ENCODE measurements at regions not wholly inside any gene's neighbourhood (a gene's known extent, or its start where the extent isn't known, plus 50 kb on each side); places are given as distances from the start of the nearest gene placed in this dataset.
"Not testable (repeated sequence)": the region's sequence is repeated elsewhere in the genome, so short reads cannot be mapped to it uniquely, and the experiment has no call there.

DNA sequence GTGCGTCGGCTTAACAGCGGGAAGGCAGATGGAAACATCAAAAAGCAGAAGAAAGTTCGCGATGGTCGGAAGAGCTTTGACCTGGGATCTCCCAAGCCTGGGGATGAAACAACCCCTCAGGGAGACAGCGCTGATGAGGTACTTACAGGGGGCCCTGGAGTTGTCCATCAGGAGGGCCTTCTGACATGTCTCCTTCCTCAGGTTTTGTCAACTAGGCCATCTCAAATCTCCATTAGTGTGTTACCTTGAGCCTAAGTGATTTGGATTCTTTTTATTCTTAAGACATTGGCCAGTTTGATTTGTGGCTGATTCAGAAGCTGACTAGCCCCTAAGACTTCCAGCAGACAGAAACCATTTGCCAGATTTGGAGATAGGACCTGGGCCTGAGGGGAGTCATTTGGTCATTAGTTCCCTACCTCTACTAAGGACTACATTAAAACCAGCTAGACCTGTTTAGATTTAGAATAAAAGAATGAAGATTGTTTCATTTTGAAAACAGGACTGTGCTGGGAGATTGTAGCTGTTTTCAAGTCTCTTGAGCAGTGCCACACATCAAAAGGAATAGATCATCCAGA lies 97.6 kb upstream of the UMPS start:
- Mint-ChIP-seq H3K36me3 (no peaks in the 10 kb centered on the region), H3K9me3 (no peaks in the 10 kb centered on the region), H3K4me3 (no peak overlapping the region), H3K27me3 (peaks cover 0 to 4% of the 10 kb centered on the region in 2 donors), H3K4me1 (peaks cover 31 to 76% of the 10 kb centered on the region in 2 donors), H3K27ac (no peak overlapping the region)
- ATAC-seq (replicated peaks) (no peak), DNase-seq (no peak)

DNA sequence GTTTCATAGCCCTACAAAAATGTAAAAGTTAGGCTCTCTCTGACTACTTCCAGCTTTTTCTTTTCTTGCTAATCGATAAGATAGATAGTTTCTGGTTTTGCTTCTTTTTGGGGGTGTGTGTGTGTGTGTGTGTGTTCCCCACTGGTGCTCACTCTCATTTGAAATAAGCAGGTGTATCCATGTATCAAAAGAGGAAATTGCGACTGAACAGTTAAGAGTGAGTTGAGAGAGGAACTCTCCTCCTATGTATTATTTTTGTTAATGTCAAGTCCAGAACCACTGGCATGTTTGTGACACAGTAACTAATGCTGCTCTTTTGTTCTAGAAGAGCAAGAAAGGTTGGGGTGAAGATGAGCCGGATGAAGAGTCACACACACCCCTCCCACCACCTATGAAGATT lies 96.7 kb upstream of the UMPS start:
- Mint-ChIP-seq H3K27me3 (peaks cover 0 to 1% of the 10 kb centered on the region in 2 donors), H3K4me1 (peaks cover 29 to 78% of the 10 kb centered on the region in 2 donors), H3K27ac (no peak overlapping the region), H3K4me3 (no peak overlapping the region), H3K36me3 (no peaks in the 10 kb centered on the region), H3K9me3 (no peaks in the 10 kb centered on the region)
- DNase-seq (no peak), ATAC-seq (replicated peaks) (peak; percentile 42 to 49)

- Mint-ChIP-seq H3K36me3 (no peaks in the 10 kb centered on the region), H3K4me1 (peaks cover 35 to 80% of the 10 kb centered on the region in 2 donors), H3K4me3 (peak overlapping the region; percentile 21 to 54), H3K27ac (peak overlapping the region; percentile 60), H3K27me3 (no peaks in the 10 kb centered on the region), H3K9me3 (no peaks in the 10 kb centered on the region)
- DNase-seq (peak; percentile 13), ATAC-seq (replicated peaks) (peak; percentile 69 to 75)
Measured at GRCh38 chr3:124634210-124635168, 95.8 kb upstream of the UMPS start.

GRCh38 chr3:124635169-124635539 lies 95.1 kb upstream of the UMPS start:
- peaks cover 39 to 83% of the 10 kb centered on the region in 2 donors for H3K4me1 Mint-ChIP-seq
- no peaks in the 10 kb centered on the region for H3K27me3 Mint-ChIP-seq

GRCh38 chr3:124636101-124636862 lies 94.0 kb upstream of the UMPS start:
- Mint-ChIP-seq H3K4me1 (peaks cover 42 to 90% of the 10 kb centered on the region in 2 donors), H3K27me3 (no peaks in the 10 kb centered on the region), H3K27ac (no peak overlapping the region), H3K4me3 (no peak overlapping the region), H3K36me3 (no peaks in the 10 kb centered on the region), H3K9me3 (no peaks in the 10 kb centered on the region)
- DNase-seq (no peak), ATAC-seq (replicated peaks) (no peak)

More at GRCh38 chr3:124635169-124635539, 95.1 kb upstream of the UMPS start:
- DNase-seq (no peak), ATAC-seq (replicated peaks) (no peak)
- Mint-ChIP-seq H3K4me3 (peak overlapping the region in 1 of 2 donors; percentile 21), H3K9me3 (no peaks in the 10 kb centered on the region), H3K36me3 (no peaks in the 10 kb centered on the region), H3K27ac (no peak overlapping the region)

GRCh38 chr3:124636863-124637296 lies 93.4 kb upstream of the UMPS start:
- peaks cover 39 to 90% of the 10 kb centered on the region in 2 donors for H3K4me1 Mint-ChIP-seq
- H3K9me3 Mint-ChIP-seq: no peaks in the 10 kb centered on the region
- DNase-seq (no peak), ATAC-seq (replicated peaks) (no peak)
- H3K36me3 Mint-ChIP-seq: no peaks in the 10 kb centered on the region
- peak overlapping the region; percentile 4 for H3K27ac Mint-ChIP-seq
- H3K4me3 Mint-ChIP-seq: peak overlapping the region in 1 of 2 donors; percentile 37
- no peaks in the 10 kb centered on the region for H3K27me3 Mint-ChIP-seq

- DNase-seq (no peak), ATAC-seq (replicated peaks) (peak; percentile 65 to 81)
- Mint-ChIP-seq H3K27ac (peak overlapping the region; percentile 15), H3K9me3 (peaks cover 0 to 2% of the 10 kb centered on the region in 2 donors), H3K36me3 (no peaks in the 10 kb centered on the region), H3K27me3 (no peaks in the 10 kb centered on the region), H3K4me1 (peaks cover 32 to 86% of the 10 kb centered on the region in 2 donors), H3K4me3 (peak overlapping the region; percentile 26 to 56)
Measured at GRCh38 chr3:124639406-124640237, 90.6 kb upstream of the UMPS start.

GRCh38 chr3:124640635-124641306 lies 89.5 kb upstream of the UMPS start:
- Mint-ChIP-seq H3K9me3 (peaks cover 0 to 2% of the 10 kb centered on the region in 2 donors), H3K4me1 (peaks cover 28 to 83% of the 10 kb centered on the region in 2 donors), H3K36me3 (no peaks in the 10 kb centered on the region), H3K27ac (no peak overlapping the region), H3K4me3 (peak overlapping the region in 1 of 2 donors; percentile 56), H3K27me3 (no peaks in the 10 kb centered on the region)
- ATAC-seq (replicated peaks) (no peak), DNase-seq (no peak)

DNA sequence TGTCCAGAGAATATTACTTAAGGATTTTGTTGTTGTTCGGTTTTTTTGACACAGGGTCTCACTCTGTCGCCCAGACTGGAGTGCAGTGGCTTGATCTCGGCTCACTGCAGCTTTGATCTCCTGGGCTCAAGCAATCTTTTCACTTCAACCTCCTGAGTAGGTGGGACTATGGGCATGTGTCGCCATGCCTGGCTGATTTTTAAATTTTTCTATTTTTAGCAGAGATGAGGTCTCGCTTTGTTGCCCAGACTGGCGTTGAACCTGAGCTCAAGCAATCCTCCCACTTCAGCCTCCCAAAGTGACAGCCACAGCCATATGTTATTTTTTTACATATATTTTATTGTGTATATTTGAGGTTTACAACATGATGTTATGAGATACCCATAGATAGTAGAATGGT lies 86.8 kb upstream of the UMPS start:
- H3K4me1 Mint-ChIP-seq: peaks cover 25 to 76% of the 10 kb centered on the region in 2 donors
- DNase-seq (no peak), ATAC-seq (replicated peaks) (peak in 1 of 2 donors; percentile 35)
- H3K4me3 Mint-ChIP-seq: peak overlapping the region; percentile 31 to 39
- H3K27me3 Mint-ChIP-seq: peaks cover 0 to 6% of the 10 kb centered on the region in 2 donors
- H3K27ac Mint-ChIP-seq: no peak overlapping the region
- H3K36me3 Mint-ChIP-seq: peaks cover 0 to 4% of the 10 kb centered on the region in 2 donors
- peaks cover 0 to 2% of the 10 kb centered on the region in 2 donors for H3K9me3 Mint-ChIP-seq

DNA sequence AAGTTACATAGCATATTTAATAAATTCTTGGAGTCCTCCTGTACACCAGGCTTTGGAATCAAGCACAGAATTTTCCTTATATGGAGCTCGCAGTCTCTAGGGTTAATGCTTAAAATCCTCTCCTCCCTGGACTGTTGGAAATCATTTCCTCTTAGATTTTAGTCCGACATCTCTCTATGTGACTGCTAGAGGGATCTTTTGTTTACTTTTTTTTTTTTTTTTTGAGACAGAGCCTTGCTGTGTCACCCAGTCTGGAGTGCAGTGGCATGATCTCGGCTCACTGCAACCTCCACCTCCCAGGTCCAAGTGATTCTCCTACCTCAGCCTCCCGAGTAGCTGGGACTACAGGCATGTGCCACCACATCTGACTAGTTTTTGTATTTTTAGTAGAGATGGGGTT lies 84.1 kb upstream of the UMPS start:
- H3K9me3 Mint-ChIP-seq; ATAC-seq (replicated peaks); H3K27ac Mint-ChIP-seq; H3K36me3 Mint-ChIP-seq; H3K27me3 Mint-ChIP-seq; DNase-seq; H3K4me3 Mint-ChIP-seq: not testable (repeated sequence)
- peaks cover 36 to 76% of the 10 kb centered on the region in 2 donors for H3K4me1 Mint-ChIP-seq

GRCh38 chr3:124648551-124648950 lies 81.7 kb upstream of the UMPS start:
- no peak for DNase-seq
- ATAC-seq (replicated peaks): peak; percentile 29 to 30
- peaks cover 38 to 79% of the 10 kb centered on the region in 2 donors for H3K4me1 Mint-ChIP-seq
- H3K27ac Mint-ChIP-seq: no peak overlapping the region
- H3K36me3 Mint-ChIP-seq: peaks cover 5 to 10% of the 10 kb centered on the region in 2 donors
- H3K4me3 Mint-ChIP-seq: no peak overlapping the region
- H3K27me3 Mint-ChIP-seq: peaks cover 0 to 10% of the 10 kb centered on the region in 2 donors
- H3K9me3 Mint-ChIP-seq: peaks cover 5% of the 10 kb centered on the region in 2 donors

DNA sequence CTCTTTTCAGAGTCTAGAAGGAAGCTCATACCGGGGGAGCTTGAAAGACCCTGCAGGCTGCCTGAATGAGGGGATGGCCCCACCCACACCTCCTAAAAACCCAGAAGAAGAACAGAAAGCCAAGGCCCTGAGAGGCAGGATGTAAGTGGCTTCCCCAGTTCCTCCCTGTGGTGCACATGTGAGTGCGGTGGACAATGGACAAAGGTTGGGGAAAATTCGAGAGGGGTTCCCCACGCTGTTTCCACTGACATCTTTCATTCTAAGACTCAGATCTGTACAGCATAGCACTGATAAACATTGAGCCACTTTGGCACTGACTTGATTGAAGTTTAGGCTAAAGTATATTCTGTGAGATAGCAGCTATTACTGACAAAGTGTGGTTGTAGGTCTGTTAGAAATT lies 79.5 kb upstream of the UMPS start:
- Mint-ChIP-seq H3K4me3 (peak overlapping the region; percentile 61 to 65), H3K27ac (peak overlapping the region; percentile 93), H3K36me3 (peaks cover 5 to 10% of the 10 kb centered on the region in 2 donors), H3K4me1 (peaks cover 32 to 71% of the 10 kb centered on the region in 2 donors), H3K27me3 (peaks cover 0 to 10% of the 10 kb centered on the region in 2 donors), H3K9me3 (peaks cover 3 to 5% of the 10 kb centered on the region in 2 donors)
- DNase-seq (peak; percentile 81), ATAC-seq (replicated peaks) (peak; percentile 84 to 87)

DNA sequence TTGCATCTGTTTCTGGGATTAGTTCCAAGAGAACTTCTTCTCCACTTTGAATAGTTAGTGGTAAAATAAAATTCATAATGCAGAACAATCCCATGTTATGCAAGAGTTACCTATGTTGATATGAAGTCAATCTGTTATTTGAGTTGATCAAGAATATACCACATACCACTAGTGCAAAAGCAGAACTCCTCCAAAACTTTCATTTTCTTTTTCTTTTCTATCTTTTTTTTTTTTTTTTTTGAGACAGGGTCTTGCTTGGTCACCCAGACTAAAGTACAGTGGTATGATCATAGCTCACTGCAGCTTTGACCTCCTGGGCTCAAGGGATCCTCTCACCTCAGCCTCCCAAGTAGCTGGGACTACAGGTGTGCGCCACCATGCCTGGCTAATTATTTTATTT lies 78.8 kb upstream of the UMPS start:
- ATAC-seq (replicated peaks): peak; percentile 26 to 29
- Mint-ChIP-seq H3K4me1 (peaks cover 32 to 71% of the 10 kb centered on the region in 2 donors), H3K27ac (peak overlapping the region; percentile 93), H3K4me3 (peak overlapping the region; percentile 12 to 61)
- not testable (repeated sequence) for H3K27me3 Mint-ChIP-seq, H3K9me3 Mint-ChIP-seq, H3K36me3 Mint-ChIP-seq, DNase-seq
